ENCODE measurements at regions not wholly inside any gene's neighbourhood (a gene's known extent, or its start where the extent isn't known, plus 50 kb on each side); places are given as distances from the start of the nearest gene placed in this dataset.
"Not testable (repeated sequence)": the region's sequence is repeated elsewhere in the genome, so short reads cannot be mapped to it uniquely, and the experiment has no call there.

DNA sequence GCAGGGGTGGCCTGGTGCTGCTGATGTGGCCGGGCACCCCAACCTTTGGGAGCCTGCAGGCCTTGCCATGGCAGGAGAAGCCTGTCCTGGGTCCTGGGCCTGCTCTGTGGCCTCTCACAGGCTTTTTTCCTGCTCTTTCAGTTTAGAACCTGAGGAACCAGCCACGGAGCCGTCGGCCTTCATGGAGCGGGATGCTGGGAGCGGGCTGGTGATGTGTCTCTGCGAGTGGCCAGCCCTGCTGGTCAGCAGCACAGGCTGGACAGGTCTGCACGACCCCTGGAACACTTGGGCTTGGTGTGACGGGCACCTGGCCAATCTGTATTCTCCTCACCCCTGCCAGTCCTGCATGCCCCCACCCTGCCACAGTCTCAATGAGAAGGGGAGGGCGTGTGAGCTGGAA is 98.4 kb upstream of the CCZ1B start:
- TF ChIP-seq POLR2AphosphoS5, EP300, POLR2A (IDR thresholded peaks at IDR 0.05): not testable (repeated sequence)
- TF ChIP-seq, protein P1, sequence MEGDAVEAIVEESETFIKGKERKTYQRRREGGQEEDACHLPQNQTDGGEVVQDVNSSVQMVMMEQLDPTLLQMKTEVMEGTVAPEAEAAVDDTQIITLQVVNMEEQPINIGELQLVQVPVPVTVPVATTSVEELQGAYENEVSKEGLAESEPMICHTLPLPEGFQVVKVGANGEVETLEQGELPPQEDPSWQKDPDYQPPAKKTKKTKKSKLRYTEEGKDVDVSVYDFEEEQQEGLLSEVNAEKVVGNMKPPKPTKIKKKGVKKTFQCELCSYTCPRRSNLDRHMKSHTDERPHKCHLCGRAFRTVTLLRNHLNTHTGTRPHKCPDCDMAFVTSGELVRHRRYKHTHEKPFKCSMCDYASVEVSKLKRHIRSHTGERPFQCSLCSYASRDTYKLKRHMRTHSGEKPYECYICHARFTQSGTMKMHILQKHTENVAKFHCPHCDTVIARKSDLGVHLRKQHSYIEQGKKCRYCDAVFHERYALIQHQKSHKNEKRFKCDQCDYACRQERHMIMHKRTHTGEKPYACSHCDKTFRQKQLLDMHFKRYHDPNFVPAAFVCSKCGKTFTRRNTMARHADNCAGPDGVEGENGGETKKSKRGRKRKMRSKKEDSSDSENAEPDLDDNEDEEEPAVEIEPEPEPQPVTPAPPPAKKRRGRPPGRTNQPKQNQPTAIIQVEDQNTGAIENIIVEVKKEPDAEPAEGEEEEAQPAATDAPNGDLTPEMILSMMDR (IDR thresholded peaks at IDR 0.05) = not testable (repeated sequence)

Measured in sigmoid colon (tissue), 4 donors.